ENCODE measurements at regions not wholly inside any gene's neighbourhood (a gene's known extent, or its start where the extent isn't known, plus 50 kb on each side); places are given as distances from the start of the nearest gene placed in this dataset.

- DNase-seq: no peak
- no peak overlapping the region for H3K27ac ChIP-seq
- H3K4me1 ChIP-seq (replicated peaks in 1 of 2): no peaks in the 10 kb centered on the region
- WGBS, 4 donors: 60 to 71% (median 61%) methylated on average over 4 of the region's 4 CpGs
- TF ChIP-seq CTCF (IDR thresholded peaks at IDR 0.05): no peak
- no peak for TF ChIP-seq POLR2A (IDR thresholded peaks at IDR 0.05)
- no peaks in the 10 kb centered on the region for H3K27me3 ChIP-seq
- no peaks in the 10 kb centered on the region for H3K36me3 ChIP-seq (replicated peaks in 1 of 2)
- H3K9me3 ChIP-seq (replicated peaks in 1 of 3): no peaks in the 10 kb centered on the region
- intact Hi-C loops (cut with DNase I): no loop called here
- H3K4me3 ChIP-seq: no peak overlapping the region
Measured at GRCh38 chr1:94362466-94363058, 55.6 kb upstream of the ABCD3 start.

- H3K9me3 ChIP-seq (replicated peaks in 1 of 3): no peaks in the 10 kb centered on the region
- TF ChIP-seq CTCF (IDR thresholded peaks at IDR 0.05): no peak
- no peak for TF ChIP-seq POLR2A (IDR thresholded peaks at IDR 0.05)
- no peak for DNase-seq
Measured at GRCh38 chr1:94358630-94359599, 59.3 kb upstream of the ABCD3 start.

GRCh38 chr1:94357661-94358060 lies 60.5 kb upstream of the ABCD3 start:
- no peaks in the 10 kb centered on the region for H3K4me1 ChIP-seq (replicated peaks in 1 of 2)
- DNase-seq: no peak
- TF ChIP-seq CTCF (IDR thresholded peaks at IDR 0.05) (no peak), POLR2A (IDR thresholded peaks at IDR 0.05) (no peak)
- no peak overlapping the region for H3K4me3 ChIP-seq
- no peaks in the 10 kb centered on the region for H3K9me3 ChIP-seq (replicated peaks in 1 of 3)
- no peak overlapping the region for H3K27ac ChIP-seq
- no peaks in the 10 kb centered on the region for H3K36me3 ChIP-seq (replicated peaks in 1 of 2)
- WGBS, 4 donors: 87 to 92% (median 91%) methylated on average over 4 to 5 of the region's 5 CpGs
- intact Hi-C loops (cut with DNase I): no loop called here
- no peaks in the 10 kb centered on the region for H3K27me3 ChIP-seq

More at GRCh38 chr1:94358630-94359599, 59.3 kb upstream of the ABCD3 start:
- Histone ChIP-seq H3K27ac (no peak overlapping the region), H3K27me3 (no peaks in the 10 kb centered on the region), H3K4me1 (replicated peaks in 1 of 2) (no peaks in the 10 kb centered on the region), H3K36me3 (replicated peaks in 1 of 2) (no peaks in the 10 kb centered on the region), H3K4me3 (no peak overlapping the region)
- WGBS, 4 donors: 89 to 92% (median 90%) methylated on average over 10 of the region's 10 CpGs
- intact Hi-C loops (cut with DNase I): no loop called here

- Histone ChIP-seq H3K4me3 (no peak overlapping the region), H3K27ac (no peak overlapping the region), H3K27me3 (no peaks in the 10 kb centered on the region), H3K9me3 (replicated peaks in 1 of 3) (no peaks in the 10 kb centered on the region), H3K36me3 (replicated peaks in 1 of 2) (no peaks in the 10 kb centered on the region), H3K4me1 (replicated peaks in 1 of 2) (no peaks in the 10 kb centered on the region)
- WGBS, 4 donors: 54 to 65% (median 57%) methylated on average over 3 of the region's 3 CpGs
- no peak for DNase-seq
- intact Hi-C loops (cut with DNase I): no loop called here
- TF ChIP-seq POLR2A (IDR thresholded peaks at IDR 0.05) (no peak), CTCF (IDR thresholded peaks at IDR 0.05) (no peak)
Measured at GRCh38 chr1:94355485-94355980, 62.7 kb upstream of the ABCD3 start.

All from adrenal gland (tissue), 9 donors.